Activated CD4-positive, alpha-beta T cell treated with anti-CD3 and anti-CD28 coated beads for 24 hours (primary cell): ENCODE measurements at regions not wholly inside any gene's neighbourhood (a gene's known extent, or its start where the extent isn't known, plus 50 kb on each side); places are given as distances from the start of the nearest gene placed in this dataset.
A peak's percentile ranks its signal among the peaks of the same experiment; 100 is the strongest.

Experiments
- DNase-seq, 2 donors: peaks; one replicate each; pipeline ENCODE4 v3.0.0-alpha.2; 2020; ENCODE audit warnings: low read depth in 2 of 2

- no peak for DNase-seq
Measured at GRCh38 chr4:184310171-184310567, 92.5 kb upstream of the ENPP6 start.

- DNase-seq = peak in 1 of 2 donors; percentile 36
Measured at GRCh38 chr4:184309241-184310170, 91.8 kb upstream of the ENPP6 start.

GRCh38 chr4:184306949-184307348 lies 89.3 kb upstream of the ENPP6 start:
- DNase-seq = no peak

GRCh38 chr4:184306470-184306869 lies 88.8 kb upstream of the ENPP6 start:
- no peak for DNase-seq

GRCh38 chr4:184300816-184301215 lies 83.1 kb upstream of the ENPP6 start:
- DNase-seq = no peak

- DNase-seq = no peak
Measured at GRCh38 chr4:184298254-184298653, 80.6 kb upstream of the ENPP6 start.

- no peak for DNase-seq
Measured at GRCh38 chr4:184295206-184295605, 77.5 kb upstream of the ENPP6 start.

- DNase-seq = no peak
Measured at GRCh38 chr4:184294606-184295133, 77.0 kb upstream of the ENPP6 start.

GRCh38 chr4:184293552-184293951 lies 75.9 kb upstream of the ENPP6 start:
- no peak for DNase-seq

- DNase-seq = no peak
Measured at GRCh38 chr4:184292877-184293276, 75.2 kb upstream of the ENPP6 start.

- DNase-seq = no peak
Measured at GRCh38 chr4:184292465-184292867, 74.8 kb upstream of the ENPP6 start.

GRCh38 chr4:184289179-184289535 lies 71.5 kb upstream of the ENPP6 start:
- no peak for DNase-seq

- DNase-seq = no peak
Measured at GRCh38 chr4:184288451-184289178, 70.9 kb upstream of the ENPP6 start.

- DNase-seq = no peak
Measured at GRCh38 chr4:184287697-184288255, 70.1 kb upstream of the ENPP6 start.

GRCh38 chr4:184286358-184286757 lies 68.7 kb upstream of the ENPP6 start:
- DNase-seq = no peak

- DNase-seq = no peak
Measured at GRCh38 chr4:184284742-184285141, 67.1 kb upstream of the ENPP6 start.

GRCh38 chr4:184284336-184284690 lies 66.6 kb upstream of the ENPP6 start:
- no peak for DNase-seq

- no peak for DNase-seq
Measured at GRCh38 chr4:184283659-184284335, 66.1 kb upstream of the ENPP6 start.

- no peak for DNase-seq
Measured at GRCh38 chr4:184282895-184283654, 65.4 kb upstream of the ENPP6 start.

GRCh38 chr4:184282251-184282713 lies 64.6 kb upstream of the ENPP6 start:
- no peak for DNase-seq
